ENCODE measurements at regions not wholly inside any gene's neighbourhood (a gene's known extent, or its start where the extent isn't known, plus 50 kb on each side); places are given as distances from the start of the nearest gene placed in this dataset.

DNA sequence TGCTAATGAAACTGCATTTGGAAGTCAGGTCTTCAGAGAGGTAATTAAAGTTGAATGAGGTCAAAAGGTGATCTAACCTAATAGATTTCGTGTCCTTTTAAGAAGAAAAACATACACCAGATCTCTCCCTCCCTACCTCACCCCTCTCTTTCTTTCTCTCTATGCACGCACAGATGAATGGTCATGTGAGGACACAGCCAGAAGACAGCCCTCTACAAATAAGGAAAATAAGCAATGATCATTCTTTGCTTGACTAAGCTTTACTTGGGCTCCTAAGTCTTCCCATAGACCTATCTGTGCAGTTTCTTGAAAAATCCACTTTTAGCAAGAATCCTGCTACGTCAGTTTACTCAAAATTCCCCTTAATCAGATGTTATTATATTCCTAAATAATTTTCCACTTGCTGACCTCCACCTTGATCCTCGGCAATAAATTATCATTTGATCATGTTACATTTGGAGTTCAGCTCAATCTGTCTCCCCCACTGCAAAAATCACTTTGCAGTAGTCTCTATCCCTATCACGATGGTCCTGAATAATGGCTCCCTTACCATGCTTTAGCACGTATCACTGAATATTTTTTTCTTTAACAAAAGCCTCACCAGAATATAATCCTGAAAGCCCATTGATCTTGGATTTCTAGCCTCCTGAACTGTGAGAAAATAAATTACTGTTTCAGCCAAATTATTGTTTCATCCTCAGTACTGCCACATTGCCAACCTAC, 527.3 kb downstream of the GABRG1 start:
- no peaks in the 10 kb centered on the region for H3K9me3 Mint-ChIP-seq
- H3K4me1 Mint-ChIP-seq: no peaks in the 10 kb centered on the region
- DNase-seq (ENCODE audit: low read depth, low spot score): no peak
- H3K36me3 Mint-ChIP-seq (ENCODE audit: low read depth): no peaks in the 10 kb centered on the region
- no peak for TF ChIP-seq CTCF (conservative IDR thresholded peaks at IDR 0.05)
- no peaks in the 10 kb centered on the region for H3K27me3 Mint-ChIP-seq (ENCODE audit: low read depth)
- H3K27ac Mint-ChIP-seq (ENCODE audit: unreplicated experiment): no peak overlapping the region
- H3K4me3 Mint-ChIP-seq: no peak overlapping the region

- H3K4me1 Mint-ChIP-seq: no peaks in the 10 kb centered on the region
- no peak for DNase-seq (ENCODE audit: low read depth, low spot score)
- no peaks in the 10 kb centered on the region for H3K36me3 Mint-ChIP-seq (ENCODE audit: low read depth)
- H3K9me3 Mint-ChIP-seq: peaks cover 8% of the 10 kb centered on the region
- no peak overlapping the region for H3K4me3 Mint-ChIP-seq
- H3K27me3 Mint-ChIP-seq (ENCODE audit: low read depth): no peaks in the 10 kb centered on the region
- no peak for TF ChIP-seq CTCF (conservative IDR thresholded peaks at IDR 0.05)
- no peak overlapping the region for H3K27ac Mint-ChIP-seq (ENCODE audit: unreplicated experiment)
These were observed 543.5 kb downstream of the GABRG1 start for GRCh38 chr4:45580334-45580733.

GRCh38 chr4:45578874-45579273, 545.0 kb downstream of the GABRG1 start:
- Mint-ChIP-seq H3K27ac (ENCODE audit: unreplicated experiment) (no peak overlapping the region), H3K4me3 (no peak overlapping the region), H3K27me3 (ENCODE audit: low read depth) (no peaks in the 10 kb centered on the region), H3K36me3 (ENCODE audit: low read depth) (no peaks in the 10 kb centered on the region), H3K4me1 (no peaks in the 10 kb centered on the region), H3K9me3 (peaks cover 5% of the 10 kb centered on the region)
- no peak for DNase-seq (ENCODE audit: low read depth, low spot score)
- no peak for TF ChIP-seq CTCF (conservative IDR thresholded peaks at IDR 0.05)

GRCh38 chr4:45576275-45576674, 547.6 kb downstream of the GABRG1 start:
- Mint-ChIP-seq H3K36me3 (ENCODE audit: low read depth) (no peaks in the 10 kb centered on the region), H3K27ac (ENCODE audit: unreplicated experiment) (no peak overlapping the region), H3K4me1 (no peaks in the 10 kb centered on the region), H3K27me3 (ENCODE audit: low read depth) (no peaks in the 10 kb centered on the region), H3K9me3 (no peaks in the 10 kb centered on the region), H3K4me3 (no peak overlapping the region)
- DNase-seq (ENCODE audit: low read depth, low spot score): no peak
- TF ChIP-seq CTCF (conservative IDR thresholded peaks at IDR 0.05): no peak

GRCh38 chr4:45569619-45570018, 554.2 kb downstream of the GABRG1 start:
- TF ChIP-seq CTCF (conservative IDR thresholded peaks at IDR 0.05): no peak
- H3K4me3 Mint-ChIP-seq: no peak overlapping the region
- no peak for DNase-seq (ENCODE audit: low read depth, low spot score)
- H3K27ac Mint-ChIP-seq (ENCODE audit: unreplicated experiment): no peak overlapping the region
- peaks cover 2% of the 10 kb centered on the region for H3K27me3 Mint-ChIP-seq (ENCODE audit: low read depth)
- no peaks in the 10 kb centered on the region for H3K36me3 Mint-ChIP-seq (ENCODE audit: low read depth)
- no peaks in the 10 kb centered on the region for H3K4me1 Mint-ChIP-seq
- peaks cover 2% of the 10 kb centered on the region for H3K9me3 Mint-ChIP-seq
